Lung microvascular endothelial cell (primary cell): ENCODE measurements at regions not wholly inside any gene's neighbourhood (a gene's known extent, or its start where the extent isn't known, plus 50 kb on each side); places are given as distances from the start of the nearest gene placed in this dataset.
"Not testable (repeated sequence)": the region's sequence is repeated elsewhere in the genome, so short reads cannot be mapped to it uniquely, and the experiment has no call there.

ENCODE experiments used
- DNase-seq, 2 donors: peaks; one replicate each; pipeline versions ENCODE4 v3.0.0 to v3.0.0-alpha.2; 2010; ENCODE audit warnings: low read depth in 2 of 2

- no peak for DNase-seq
Observed at GRCh38 chrX:1852082-1852481, 237.2 kb downstream of the ASMT start.

GRCh38 chrX:1853447-1853846, 238.6 kb downstream of the ASMT start:
- DNase-seq = no peak

- DNase-seq = no peak
Observed at GRCh38 chrX:1853916-1854315, 239.1 kb downstream of the ASMT start.

DNA sequence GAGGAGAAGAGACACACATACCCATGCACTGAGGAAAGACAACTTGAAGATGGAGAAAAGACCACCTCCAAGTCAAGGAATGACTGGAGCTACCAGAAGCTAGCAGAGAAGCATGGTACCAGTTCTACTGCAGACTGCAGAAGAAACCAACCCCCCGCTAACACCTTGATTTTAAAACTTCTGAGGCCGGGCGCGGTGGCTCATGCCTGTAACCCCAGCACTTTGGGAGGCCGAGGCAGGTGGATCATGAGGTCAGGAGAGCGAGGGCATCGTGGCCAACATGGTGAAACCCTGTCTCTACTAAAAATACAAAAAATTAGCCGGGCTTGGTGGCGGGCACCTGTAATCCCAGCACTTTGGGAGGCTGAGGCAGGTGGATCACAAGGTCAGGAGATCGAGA, 240.0 kb downstream of the ASMT start:
- not testable (repeated sequence) for DNase-seq

DNA sequence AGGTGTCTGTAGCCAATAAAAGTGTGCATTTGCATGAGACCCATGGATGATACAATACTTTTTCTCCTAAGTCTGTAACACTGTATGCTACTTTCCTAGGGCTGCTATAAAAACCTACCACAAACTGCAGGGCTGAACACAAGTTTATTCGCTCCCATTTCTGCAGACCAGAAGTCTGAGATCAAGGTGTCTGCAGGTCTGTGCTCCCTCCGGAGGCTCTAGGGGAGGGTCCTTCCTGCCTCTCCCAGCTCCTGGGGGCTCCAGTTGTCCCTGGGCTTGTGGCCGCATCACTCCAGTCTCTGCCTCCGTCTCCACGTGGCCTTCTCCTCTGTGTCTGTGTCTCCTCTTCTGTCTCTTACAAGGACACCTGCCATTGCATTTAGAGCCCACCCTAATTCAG, 244.4 kb downstream of the ASMT start:
- DNase-seq = not testable (repeated sequence)

GRCh38 chrX:1860936-1861594, 246.2 kb downstream of the ASMT start:
- DNase-seq = no peak

- not testable (repeated sequence) for DNase-seq
Observed at GRCh38 chrX:1863995-1864394, 249.1 kb downstream of the ASMT start.

DNA sequence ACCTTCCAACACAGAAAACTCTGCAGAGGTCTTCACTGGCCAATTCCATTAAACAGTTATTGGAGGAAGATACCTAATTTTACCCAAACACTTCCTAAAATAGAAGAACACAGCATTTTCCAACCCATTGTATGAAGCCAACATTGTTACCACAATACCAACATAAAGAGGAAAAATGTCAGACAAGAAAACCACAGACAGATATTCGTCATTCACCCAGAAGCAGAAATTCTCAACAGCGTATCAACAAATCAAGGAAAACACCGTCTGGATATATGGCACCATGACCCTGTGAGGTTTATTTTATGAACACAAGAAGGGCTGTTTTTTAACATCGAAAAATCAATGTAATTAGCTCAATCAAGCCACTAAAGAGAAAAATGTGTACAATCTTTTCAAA, 255.6 kb downstream of the ASMT start:
- DNase-seq = no peak

- no peak for DNase-seq
Observed at GRCh38 chrX:1871887-1872286, 257.0 kb downstream of the ASMT start.

DNA sequence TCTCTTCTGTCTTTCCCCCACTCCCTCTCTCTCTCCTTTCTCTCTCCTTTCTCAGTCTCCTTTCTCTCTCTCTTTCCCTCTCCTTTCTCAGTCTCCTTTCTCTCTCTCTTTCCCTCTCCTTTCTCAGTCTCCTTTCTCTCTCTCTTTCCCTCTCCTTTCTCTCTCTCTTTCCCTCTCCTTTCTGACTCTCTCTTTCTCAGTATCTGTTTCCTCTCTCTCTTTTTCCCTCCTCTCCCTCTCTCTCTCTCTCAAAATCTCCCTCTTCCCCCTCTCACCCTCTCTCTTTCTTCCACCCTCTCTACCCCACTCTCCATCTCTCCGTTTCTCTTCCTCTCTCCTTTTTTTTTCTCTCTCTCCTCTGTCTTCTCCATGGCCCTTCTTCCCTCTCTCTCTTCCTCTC, 258.8 kb downstream of the ASMT start:
- no peak for DNase-seq

DNA sequence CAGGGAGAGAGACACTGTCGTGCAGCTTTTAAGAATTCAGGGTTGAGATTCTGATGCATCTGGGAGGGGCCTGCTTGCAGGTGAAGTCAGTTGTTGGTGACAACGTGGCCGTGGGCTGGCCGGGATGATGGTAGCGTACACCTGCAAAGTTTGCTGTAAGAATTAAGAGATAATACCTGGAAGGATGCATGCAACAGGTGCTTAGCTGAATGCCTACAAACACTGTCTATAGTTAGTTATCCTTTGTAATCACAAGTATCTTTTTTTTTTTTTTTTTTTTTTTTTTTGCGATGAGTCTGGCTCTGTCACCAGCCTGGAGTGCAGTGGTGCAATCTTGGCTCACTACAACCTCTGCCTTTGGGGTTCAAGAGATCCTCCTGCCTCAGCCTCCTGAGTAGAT, 259.6 kb downstream of the ASMT start:
- no peak for DNase-seq

- DNase-seq = no peak
Observed at GRCh38 chrX:1874899-1875298, 260.0 kb downstream of the ASMT start.

DNA sequence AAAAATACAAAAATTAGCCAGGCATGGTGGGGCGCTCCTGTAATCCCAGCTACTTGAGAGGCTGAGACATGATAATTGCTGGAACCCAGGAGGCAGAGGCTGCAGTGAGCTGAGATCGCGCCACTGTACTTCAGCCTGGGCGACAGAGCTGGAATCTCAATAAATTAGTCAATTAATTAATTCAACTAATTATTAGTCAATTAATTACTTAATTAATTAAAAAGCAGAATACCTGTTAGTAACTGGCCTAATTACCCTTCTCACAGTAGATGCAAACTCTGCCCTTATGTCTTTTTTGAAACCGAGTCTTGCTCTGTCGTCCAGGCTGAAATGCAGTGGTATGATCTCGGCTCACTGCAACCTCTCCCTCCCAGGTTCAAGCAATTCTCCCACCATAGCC, 261.2 kb downstream of the ASMT start:
- no peak for DNase-seq

DNA sequence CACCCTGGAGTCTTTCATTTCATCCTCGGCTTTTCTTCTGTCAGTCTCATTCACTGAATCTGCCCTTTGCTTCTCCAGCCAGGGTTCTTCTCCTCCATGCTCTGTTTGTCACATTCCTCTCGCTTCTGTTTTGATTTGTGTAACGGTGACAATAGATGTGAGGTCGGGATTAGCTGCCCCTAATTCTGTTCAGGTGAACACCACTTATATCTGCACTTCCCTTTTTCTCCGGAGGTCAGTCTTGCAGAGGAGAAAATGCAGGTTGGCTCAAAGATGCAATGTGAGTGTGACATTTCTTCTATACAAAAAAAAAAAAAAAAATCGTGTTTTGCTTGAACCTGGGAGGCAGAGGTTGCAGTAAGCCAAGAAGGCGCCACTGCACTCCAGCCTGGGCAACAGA, 262.9 kb downstream of the ASMT start:
- DNase-seq = no peak

GRCh38 chrX:1880884-1881817, 266.3 kb downstream of the ASMT start:
- not testable (repeated sequence) for DNase-seq

GRCh38 chrX:1883772-1884171, 268.9 kb downstream of the ASMT start:
- DNase-seq = peak in 1 of 2 donors; percentile 7

DNA sequence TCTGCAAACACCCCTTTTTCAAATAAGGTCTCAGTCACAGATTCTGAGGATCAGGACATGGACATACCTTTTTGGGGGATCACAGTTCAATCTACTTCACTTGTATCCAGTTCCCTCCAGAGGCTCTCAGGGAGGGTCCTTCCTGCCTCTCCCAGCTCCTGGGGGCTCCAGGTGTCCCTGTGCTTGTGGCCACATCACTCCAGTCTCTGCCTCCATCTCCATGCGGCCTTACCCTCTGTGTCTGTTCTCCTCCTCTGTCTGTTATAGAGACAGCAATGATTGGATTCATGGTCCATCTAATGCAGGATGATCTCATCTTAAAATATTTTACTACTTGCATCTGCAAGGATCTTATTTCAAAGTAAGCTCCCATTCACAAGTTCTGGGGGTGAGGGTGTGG, 269.6 kb downstream of the ASMT start:
- no peak for DNase-seq

- DNase-seq = no peak
Observed at GRCh38 chrX:1885116-1885515, 270.3 kb downstream of the ASMT start.

- DNase-seq = not testable (repeated sequence)
Observed at GRCh38 chrX:1888305-1888704, 273.4 kb downstream of the ASMT start.

- no peak for DNase-seq
Observed at GRCh38 chrX:1894026-1894294, 279.1 kb downstream of the ASMT start.

GRCh38 chrX:1894740-1895139, 279.9 kb downstream of the ASMT start:
- DNase-seq = no peak

DNA sequence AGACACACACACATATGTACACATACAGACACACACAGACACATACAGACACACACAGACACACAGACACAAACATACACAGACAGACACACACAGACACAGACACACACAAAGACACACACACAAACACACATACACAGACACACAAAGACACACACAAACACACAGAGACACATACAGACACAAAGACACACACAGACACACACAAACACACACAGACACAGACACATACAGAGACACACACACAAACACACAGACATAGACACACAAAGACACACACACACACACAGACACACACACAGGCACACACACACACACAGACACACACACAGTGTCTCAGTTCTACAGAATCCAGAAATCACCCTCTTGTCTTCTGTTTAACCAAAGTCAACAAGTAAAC, 280.7 kb downstream of the ASMT start:
- DNase-seq = no peak

DNA sequence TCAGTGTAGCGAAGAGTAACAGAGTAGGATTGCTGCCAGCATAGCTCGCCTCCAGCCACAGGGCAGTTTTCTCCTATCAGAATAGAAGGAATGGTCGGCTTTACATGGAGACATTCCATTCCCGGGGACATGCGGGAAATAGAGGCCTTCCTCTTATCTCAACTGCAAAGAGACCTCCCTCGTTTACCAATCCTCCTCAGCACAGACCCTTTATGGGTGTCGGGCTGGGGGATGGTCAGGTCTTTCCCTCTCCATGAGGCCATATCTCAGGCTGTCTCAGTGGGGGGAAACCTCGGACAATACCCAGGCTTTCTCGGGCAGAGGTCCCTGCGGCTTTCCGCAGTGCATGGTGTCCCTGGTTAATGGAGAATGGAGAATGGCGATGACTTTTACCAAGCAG, 285.0 kb downstream of the ASMT start:
- no peak for DNase-seq
